ENCODE measurements at regions not wholly inside any gene's neighbourhood (a gene's known extent, or its start where the extent isn't known, plus 50 kb on each side); places are given as distances from the start of the nearest gene placed in this dataset.
"Not testable (repeated sequence)": the region's sequence is repeated elsewhere in the genome, so short reads cannot be mapped to it uniquely, and the experiment has no call there.

GRCh38 chr5:100479079-100479688 is 56.0 kb upstream of the FAM174A start:
- no peak for DNase-seq

GRCh38 chr5:100472091-100472490 is 63.1 kb upstream of the FAM174A start:
- DNase-seq = no peak

GRCh38 chr5:100469767-100470166 is 65.4 kb upstream of the FAM174A start:
- no peak for DNase-seq

DNA sequence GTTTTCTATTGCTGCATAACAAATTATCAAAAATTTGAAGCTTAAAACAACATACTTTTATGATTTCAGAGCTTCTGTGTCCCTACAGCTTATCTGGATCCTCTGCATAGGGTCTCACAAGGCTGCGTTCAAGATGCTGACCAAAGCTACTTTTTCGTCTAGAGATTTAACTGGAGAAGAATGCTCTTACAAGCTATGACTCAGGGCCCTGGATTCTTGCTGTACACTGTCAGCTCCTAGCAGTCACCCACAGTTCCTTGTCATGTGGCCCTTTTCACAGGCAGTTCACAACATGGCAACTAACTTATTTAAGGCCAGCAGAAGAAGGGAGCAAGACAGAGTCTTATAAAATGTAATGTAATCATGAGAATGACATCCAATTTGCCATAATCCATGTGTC is 70.8 kb upstream of the FAM174A start:
- DNase-seq = no peak

DNA sequence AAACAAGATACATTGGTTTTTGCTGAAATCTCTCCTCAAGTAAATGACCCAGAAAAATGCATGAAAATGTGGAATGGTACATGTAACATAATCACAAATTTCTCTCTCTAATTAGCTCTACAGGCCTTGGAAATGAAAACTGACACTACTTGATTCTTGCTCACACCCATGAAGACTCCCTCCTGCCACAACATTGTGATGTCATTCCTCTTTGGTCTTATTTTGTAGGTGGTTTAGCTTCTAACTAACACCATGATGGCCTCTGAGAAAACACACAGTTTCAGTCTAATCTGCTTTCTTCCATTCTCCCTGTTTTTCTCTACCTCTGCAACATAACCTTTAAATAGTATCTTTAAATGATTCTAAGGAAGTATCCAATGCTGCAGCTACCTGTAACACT is 78.6 kb upstream of the FAM174A start:
- no peak for DNase-seq

DNA sequence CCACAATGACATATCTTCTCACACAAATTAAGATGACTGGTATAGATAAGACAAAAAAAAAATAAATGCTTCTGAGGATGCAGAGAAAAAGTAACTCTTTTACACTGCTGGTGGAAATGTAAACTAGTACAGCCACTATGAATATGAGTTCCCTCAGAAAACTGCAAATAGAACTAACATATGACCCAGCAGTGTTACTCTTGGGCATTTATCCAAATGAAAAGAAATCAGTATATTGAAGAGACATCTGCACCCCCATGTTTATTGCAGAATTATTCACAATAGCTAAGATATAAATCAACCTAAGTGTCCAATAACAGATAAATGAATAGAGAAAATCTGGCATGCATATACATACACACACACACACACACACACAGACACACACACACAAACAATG is 83.0 kb upstream of the FAM174A start:
- DNase-seq = no peak

DNA sequence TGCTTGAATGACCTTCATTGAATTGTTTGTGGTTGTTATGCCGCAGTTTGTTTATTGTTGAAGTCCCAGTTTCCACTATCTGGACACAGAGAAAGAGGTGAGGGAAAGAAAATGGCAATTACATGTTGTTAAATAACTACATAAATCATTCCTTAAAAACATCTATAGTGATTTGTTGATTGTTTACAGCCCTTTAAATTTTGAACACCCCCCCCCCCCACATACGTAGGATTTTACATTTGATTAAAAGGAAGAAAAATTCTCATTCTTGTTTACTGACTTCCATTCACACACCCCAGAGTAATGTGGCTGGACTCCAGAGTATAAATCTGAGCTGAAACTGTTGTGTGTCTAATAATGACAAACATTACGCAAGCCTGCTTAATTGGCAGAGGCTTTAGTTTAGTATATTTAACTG is 87.1 kb upstream of the FAM174A start:
- no peak for DNase-seq

DNA sequence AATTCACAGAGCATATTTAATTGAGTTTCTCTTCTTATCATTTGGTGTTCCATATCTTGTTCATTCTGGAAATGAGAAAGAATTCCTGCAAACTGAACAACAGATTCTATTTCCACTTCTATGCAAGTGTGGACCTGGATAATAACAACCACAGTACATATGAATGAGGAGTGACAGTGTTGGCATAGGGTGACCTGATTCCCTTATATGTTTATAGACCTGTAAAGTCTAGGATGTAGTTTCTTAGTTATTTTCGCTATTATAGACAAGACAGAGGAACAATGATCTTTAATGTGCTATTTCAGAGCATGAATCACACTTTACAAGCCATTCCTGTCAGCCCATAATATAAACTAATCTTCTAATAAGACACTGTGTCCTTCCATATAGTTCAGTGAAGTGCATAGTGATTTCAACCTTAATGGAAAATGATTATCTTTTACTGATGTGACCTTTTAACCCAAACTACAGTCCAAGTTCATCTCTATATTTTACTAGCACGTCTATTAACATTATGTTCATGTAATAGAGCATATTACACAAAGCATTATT is 88.2 kb upstream of the FAM174A start:
- DNase-seq = no peak

- peak; percentile 6 for DNase-seq
Measured at GRCh38 chr5:100444961-100445360, 90.2 kb upstream of the FAM174A start.

- DNase-seq = no peak
Measured at GRCh38 chr5:100434815-100435214, 100.4 kb upstream of the FAM174A start.

GRCh38 chr5:100432741-100433140 is 102.4 kb upstream of the FAM174A start:
- DNase-seq = no peak

GRCh38 chr5:100430268-100431195 is 104.6 kb upstream of the FAM174A start:
- peak; percentile 51 for DNase-seq

DNA sequence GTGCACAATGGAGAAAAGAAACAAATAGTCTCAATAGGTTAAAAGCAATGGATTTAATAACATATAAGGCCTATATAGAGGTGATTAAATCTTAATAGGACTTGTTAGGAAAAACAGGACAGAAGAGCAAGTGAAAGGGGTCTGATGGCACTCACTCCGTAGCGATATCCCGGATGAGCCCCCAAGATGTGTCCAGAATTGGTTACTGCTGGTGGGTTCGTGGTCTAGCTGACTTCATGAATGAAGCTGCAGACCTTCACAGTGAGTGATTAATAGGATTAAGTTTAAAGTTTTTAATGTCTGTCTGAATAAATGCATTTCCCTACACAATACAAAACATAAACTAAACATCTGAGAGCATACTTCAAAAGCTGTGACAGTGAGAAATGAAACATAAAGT is 110.4 kb upstream of the FAM174A start:
- DNase-seq = no peak

- no peak for DNase-seq
Measured at GRCh38 chr5:100424017-100424416, 111.2 kb upstream of the FAM174A start.

- DNase-seq = no peak
Measured at GRCh38 chr5:100423330-100423729, 111.8 kb upstream of the FAM174A start.

DNA sequence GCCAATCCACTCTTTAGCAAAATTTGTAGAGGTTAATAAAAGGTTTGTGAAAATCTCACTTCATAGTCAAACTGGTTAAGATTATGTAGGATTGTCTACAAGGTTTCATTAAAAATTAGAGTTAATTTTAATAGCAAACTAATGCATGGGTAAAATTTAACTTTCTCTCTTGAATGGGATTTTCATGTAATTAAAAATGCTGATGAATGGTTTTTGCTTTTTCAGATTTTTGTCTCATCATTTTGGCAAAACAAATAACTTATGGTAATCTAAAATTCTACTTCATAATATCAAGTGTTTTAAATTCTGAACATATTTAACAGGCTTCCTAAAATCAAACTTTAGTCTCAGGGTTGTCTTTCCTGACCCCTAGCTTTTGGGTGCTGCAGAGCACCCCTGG is 113.8 kb upstream of the FAM174A start:
- DNase-seq = no peak

DNA sequence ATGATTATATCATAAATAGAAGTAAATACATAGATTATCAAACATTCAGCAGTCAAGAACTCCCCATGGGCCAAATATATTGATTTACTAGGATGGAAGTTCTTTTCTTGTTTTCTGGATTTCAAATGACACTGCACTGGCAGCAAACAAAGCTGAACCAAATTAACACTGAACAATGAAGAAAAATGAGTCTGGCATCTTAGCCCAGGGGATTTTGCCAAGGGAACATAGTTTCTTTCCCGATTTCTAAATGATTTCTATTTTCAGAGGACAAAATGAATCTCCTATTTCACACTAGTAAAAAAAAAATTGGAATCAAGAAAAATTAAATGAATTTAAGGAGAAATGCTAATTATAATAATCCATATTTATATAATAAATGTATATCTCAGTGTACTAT is 116.9 kb upstream of the FAM174A start:
- DNase-seq = no peak

GRCh38 chr5:100409660-100410151 is 125.5 kb upstream of the FAM174A start:
- DNase-seq = no peak

DNA sequence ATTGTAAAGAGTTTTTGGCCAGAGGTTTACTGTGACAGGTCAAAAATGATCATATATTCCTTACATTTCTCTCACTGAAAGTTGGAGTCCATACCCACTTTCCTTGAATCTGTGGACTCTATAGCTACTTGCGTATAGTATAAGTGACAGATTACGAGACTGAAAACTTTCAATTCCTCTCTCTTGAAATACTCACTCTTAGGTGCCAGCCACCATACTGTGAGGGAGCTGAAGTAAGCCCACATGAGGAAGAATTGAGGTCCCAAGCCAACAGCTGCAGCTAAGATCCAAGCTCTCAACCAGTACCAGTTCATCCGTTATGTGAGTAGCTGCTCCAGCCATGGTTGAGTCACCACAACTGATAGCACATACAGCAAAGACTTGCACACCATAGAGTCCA is 128.1 kb upstream of the FAM174A start:
- DNase-seq = no peak

- DNase-seq = no peak
Measured at GRCh38 chr5:100406640-100407039, 128.5 kb upstream of the FAM174A start.

- no peak for DNase-seq
Measured at GRCh38 chr5:100402071-100402470, 133.1 kb upstream of the FAM174A start.

- no peak for DNase-seq
Measured at GRCh38 chr5:100401149-100401548, 134.0 kb upstream of the FAM174A start.

- DNase-seq = not testable (repeated sequence)
Measured at GRCh38 chr5:100398815-100399214, 136.4 kb upstream of the FAM174A start.

Measured in activated CD4-positive, alpha-beta T cell treated with anti-CD3 and anti-CD28 coated beads, Interleukin-2, amount 50 U/mL, for 16 hours (primary cell).